NT2/D1 (cell line): ENCODE measurements at regions not wholly inside any gene's neighbourhood (a gene's known extent, or its start where the extent isn't known, plus 50 kb on each side); places are given as distances from the start of the nearest gene placed in this dataset.
A peak's percentile ranks its signal among the peaks of the same experiment; 100 is the strongest.
"Not testable (repeated sequence)": the region's sequence is repeated elsewhere in the genome, so short reads cannot be mapped to it uniquely, and the experiment has no call there.

Experiments
- DNase-seq: peaks from one replicate; pipeline ENCODE4 v3.0.0-alpha.2; 2011; ENCODE audit warnings: low read depth, low spot score
- H3K27me3 ChIP-seq: 2 replicates; pipeline ENCODE4 v1.6.0; 2011; ENCODE audit warnings: mild to moderate bottlenecking; ENCODE audit not compliant: insufficient read length, insufficient read depth
- H3K36me3 ChIP-seq: 2 replicates; pipeline ENCODE4 v1.6.1; 2011; ENCODE audit warnings: mild to moderate bottlenecking, low read length, mixed read lengths; ENCODE audit not compliant: insufficient read depth, insufficient read length
- H3K4me1 ChIP-seq: 2 replicates; pipeline ENCODE4 v1.5.1; 2011; ENCODE audit not compliant: insufficient read depth, insufficient read length
- H3K4me3 ChIP-seq: 2 replicates; pipeline ENCODE4 v1.5.1; 2011; ENCODE audit warnings: low read depth; ENCODE audit not compliant: insufficient read length
- H3K9ac ChIP-seq: 2 replicates; pipeline ENCODE4 v1.6.0; 2011; ENCODE audit warnings: low read depth; ENCODE audit not compliant: insufficient read length
- H3K9me3 ChIP-seq: 2 replicates; pipeline ENCODE4 v1.5.1; 2011; ENCODE audit warnings: mild to moderate bottlenecking, low read length; ENCODE audit not compliant: insufficient read depth
- SUZ12 ChIP-seq: IDR thresholded peaks from 2 replicates; pipeline ENCODE4 v1.6.1; 2011; ENCODE audit not compliant: insufficient read length, insufficient read depth; ENCODE audit errors: extremely low read depth
- YY1 ChIP-seq: IDR thresholded peaks from 2 replicates; pipeline ENCODE4 v1.6.1; 2011; ENCODE audit not compliant: insufficient read length, insufficient read depth
- ZNF274 ChIP-seq: IDR thresholded peaks from 2 replicates; pipeline ENCODE4 v1.6.1; 2011; ENCODE audit warnings: mild to moderate bottlenecking, low read depth, low read length

GRCh38 chr4:134934036-134934808 is 732.6 kb upstream of the PABPC4L start:
- H3K4me1 ChIP-seq, result no peaks in the 10 kb centered on the region
- no peaks in the 10 kb centered on the region for H3K36me3 ChIP-seq
- no peaks in the 10 kb centered on the region for H3K27me3 ChIP-seq
- DNase-seq, result no peak
- H3K9me3 ChIP-seq, result no peaks in the 10 kb centered on the region
- H3K4me3 ChIP-seq, result no peak overlapping the region
- no peak for TF ChIP-seq SUZ12
- TF ChIP-seq ZNF274, result no peak
- no peak for TF ChIP-seq YY1
- H3K9ac ChIP-seq, result no peak overlapping the region

GRCh38 chr4:134915355-134915754 is 713.8 kb upstream of the PABPC4L start:
- Histone ChIP-seq H3K36me3 (no peaks in the 10 kb centered on the region), H3K4me3 (no peak overlapping the region), H3K4me1 (no peaks in the 10 kb centered on the region), H3K27me3 (no peaks in the 10 kb centered on the region), H3K9ac (no peak overlapping the region), H3K9me3 (0 out of 2 replicates have a peak, but pooled peaks cover 6% of the 10 kb centered on the region)
- no peak for TF ChIP-seq SUZ12
- TF ChIP-seq YY1, result no peak
- TF ChIP-seq ZNF274, result no peak
- no peak for DNase-seq

GRCh38 chr4:134914250-134914649 is 712.7 kb upstream of the PABPC4L start:
- not testable (repeated sequence) for H3K36me3 ChIP-seq, H3K9me3 ChIP-seq, H3K4me3 ChIP-seq, H3K27me3 ChIP-seq, DNase-seq, H3K4me1 ChIP-seq, H3K9ac ChIP-seq

- TF ChIP-seq YY1, result no peak
- TF ChIP-seq ZNF274, result no peak
- TF ChIP-seq SUZ12, result no peak
- no peak overlapping the region for H3K9ac ChIP-seq
- 0 out of 2 replicates have a peak, but pooled peaks cover 2% of the 10 kb centered on the region for H3K9me3 ChIP-seq
- no peaks in the 10 kb centered on the region for H3K27me3 ChIP-seq
- peak; percentile 40 for DNase-seq
- H3K4me1 ChIP-seq, result no peaks in the 10 kb centered on the region
- no peak overlapping the region for H3K4me3 ChIP-seq
- no peaks in the 10 kb centered on the region for H3K36me3 ChIP-seq
Observed at GRCh38 chr4:134911941-134912340, 710.4 kb upstream of the PABPC4L start.

DNA sequence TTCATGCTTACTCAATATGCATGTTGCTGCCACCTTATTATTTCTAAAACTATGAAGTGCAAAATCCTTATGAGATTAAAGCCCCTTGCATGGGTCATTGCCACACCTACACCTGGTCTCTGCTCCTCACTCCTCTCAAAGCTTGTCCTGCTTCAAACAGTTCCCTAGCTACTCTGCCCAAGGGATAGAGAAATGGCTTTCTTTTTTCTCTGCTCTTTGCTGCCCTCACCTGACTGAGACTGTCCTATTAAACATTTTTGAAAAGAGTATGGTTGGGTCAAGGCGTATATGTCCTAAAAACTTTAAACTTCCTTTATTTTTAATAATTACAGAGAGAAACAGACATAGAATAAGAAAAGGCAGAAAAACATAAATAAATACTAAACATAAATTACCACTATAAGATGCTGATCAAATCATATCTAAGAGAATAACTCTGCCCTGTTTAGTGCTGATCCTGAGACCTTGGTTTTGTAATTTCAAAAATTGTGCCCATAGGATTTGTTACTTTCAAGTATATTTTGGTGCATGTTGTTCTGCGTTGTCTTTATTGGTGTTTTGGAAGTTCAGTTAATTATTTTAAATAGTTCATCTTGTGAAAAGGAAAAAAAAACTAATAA is 704.9 kb upstream of the PABPC4L start:
- TF ChIP-seq ZNF274 (no peak), YY1 (no peak), SUZ12 (no peak)
- Histone ChIP-seq H3K9ac (no peak overlapping the region), H3K4me1 (no peaks in the 10 kb centered on the region), H3K27me3 (no peaks in the 10 kb centered on the region), H3K9me3 (no peaks in the 10 kb centered on the region), H3K36me3 (no peaks in the 10 kb centered on the region), H3K4me3 (no peak overlapping the region)
- no peak for DNase-seq

DNA sequence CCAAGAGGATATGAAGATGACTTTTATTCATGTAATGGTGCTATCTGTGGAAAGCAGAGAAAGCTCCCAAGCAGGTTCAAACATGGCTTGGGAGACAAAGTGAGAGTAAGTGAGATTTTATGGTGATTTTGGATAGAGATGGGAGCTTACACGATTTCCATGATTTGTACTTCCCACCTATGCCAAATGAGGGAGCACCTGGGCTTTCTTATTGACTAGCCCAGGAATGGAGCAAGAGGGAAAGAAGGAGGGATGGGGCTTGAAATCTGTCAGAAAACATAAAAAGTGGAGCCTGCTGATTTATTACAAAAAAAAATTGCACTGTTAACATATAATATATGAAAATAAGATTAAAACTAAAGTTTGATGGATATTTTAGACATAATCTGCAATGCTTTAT is 703.5 kb upstream of the PABPC4L start:
- Histone ChIP-seq H3K36me3 (no peaks in the 10 kb centered on the region), H3K9ac (no peak overlapping the region), H3K27me3 (no peaks in the 10 kb centered on the region), H3K4me3 (no peak overlapping the region), H3K4me1 (no peaks in the 10 kb centered on the region), H3K9me3 (no peaks in the 10 kb centered on the region)
- TF ChIP-seq SUZ12, result no peak
- no peak for TF ChIP-seq YY1
- TF ChIP-seq ZNF274, result no peak
- no peak for DNase-seq

GRCh38 chr4:134888156-134888555 is 686.6 kb upstream of the PABPC4L start:
- DNase-seq, result no peak
- Histone ChIP-seq H3K9ac (no peak overlapping the region), H3K27me3 (no peaks in the 10 kb centered on the region), H3K9me3 (no peaks in the 10 kb centered on the region), H3K4me3 (no peak overlapping the region), H3K36me3 (no peaks in the 10 kb centered on the region), H3K4me1 (no peaks in the 10 kb centered on the region)
- TF ChIP-seq YY1, result no peak
- no peak for TF ChIP-seq SUZ12
- no peak for TF ChIP-seq ZNF274

DNA sequence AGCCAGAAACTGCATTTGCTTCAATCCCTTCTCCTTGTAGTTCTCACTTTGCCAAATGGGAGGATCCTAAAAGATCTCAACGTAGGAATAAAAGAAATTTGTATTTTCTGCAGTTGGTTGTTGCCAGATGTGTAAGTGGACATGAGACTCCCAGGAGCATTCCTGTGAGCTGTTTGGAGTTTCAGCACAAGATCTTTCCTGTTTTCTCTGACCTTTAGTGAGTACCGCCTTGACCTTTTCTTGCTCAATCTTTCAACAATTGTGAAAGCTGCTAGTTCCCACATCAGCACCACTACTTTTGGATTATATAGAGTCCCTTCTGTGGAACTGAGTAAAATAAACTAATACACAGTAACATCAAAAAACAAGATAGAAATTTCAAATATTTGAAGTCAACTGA is 683.8 kb upstream of the PABPC4L start:
- Histone ChIP-seq H3K9ac (no peak overlapping the region), H3K9me3 (no peaks in the 10 kb centered on the region), H3K4me1 (no peaks in the 10 kb centered on the region), H3K4me3 (no peak overlapping the region), H3K36me3 (no peaks in the 10 kb centered on the region), H3K27me3 (no peaks in the 10 kb centered on the region)
- DNase-seq, result no peak
- TF ChIP-seq YY1 (no peak), SUZ12 (no peak), ZNF274 (no peak)
